Central memory CD8-positive, alpha-beta T cell (primary cell): ENCODE measurements at regions not wholly inside any gene's neighbourhood (a gene's known extent, or its start where the extent isn't known, plus 50 kb on each side); places are given as distances from the start of the nearest gene placed in this dataset.

Experiments
- ATAC-seq: fragments of 150-1000 bp; cut with Tn5 transposase; replicated peaks from 2 replicates; pipeline ENCODE4 v1.10.0; 2022; ENCODE audit warnings: mild to moderate bottlenecking, moderate FRiP score, moderate number of reproducible peaks; ENCODE audit not compliant: poor library complexity, severe bottlenecking; ENCODE audit errors: extremely low read depth
- DNase-seq, 2 donors: peaks; one replicate each; pipeline ENCODE4 v3.0.0; 2021; ENCODE audit warnings: low spot score in 2 of 2
- H3K27ac Mint-ChIP-seq: one replicate; pipeline ENCODE4 v1.8.0; 2022; ENCODE audit warnings: low read depth, mild to moderate bottlenecking, moderate library complexity, mixed read lengths
- H3K27me3 Mint-ChIP-seq: one replicate; pipeline ENCODE4 v1.8.0; 2022; ENCODE audit warnings: mixed read lengths
- H3K36me3 Mint-ChIP-seq: one replicate; pipeline ENCODE4 v1.8.0; 2022; ENCODE audit warnings: mild to moderate bottlenecking, moderate library complexity, mixed read lengths; ENCODE audit not compliant: insufficient read depth
- H3K4me1 Mint-ChIP-seq: one replicate; pipeline ENCODE4 v1.8.0; 2022; ENCODE audit warnings: mixed read lengths
- H3K4me3 Mint-ChIP-seq: one replicate; pipeline ENCODE4 v1.8.0; 2022; ENCODE audit warnings: mild to moderate bottlenecking, moderate library complexity, mixed read lengths
- H3K9me3 Mint-ChIP-seq: one replicate; pipeline ENCODE4 v1.8.0; 2022; ENCODE audit warnings: mixed read lengths

DNA sequence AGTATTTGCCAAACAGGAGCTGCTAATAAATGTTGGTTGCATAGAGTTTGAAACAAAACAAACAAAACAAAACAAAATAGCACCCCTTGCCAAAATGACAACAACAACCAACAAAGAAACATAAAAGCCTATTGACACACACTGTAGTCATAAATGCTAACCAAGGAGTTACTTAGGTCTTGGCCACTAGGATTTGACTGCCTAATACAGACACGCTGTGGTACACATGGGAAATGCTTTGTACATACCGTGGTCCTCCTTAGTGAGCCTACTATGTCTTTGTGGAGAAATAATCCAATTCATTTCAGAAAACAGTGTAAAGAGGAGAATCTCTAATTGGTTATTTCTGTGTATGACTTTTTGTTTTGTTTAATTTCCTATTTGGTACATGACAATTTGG is 53.2 kb upstream of the MTPN start:
- no peak overlapping the region for H3K27ac Mint-ChIP-seq
- no peak overlapping the region for H3K4me3 Mint-ChIP-seq
- no peaks in the 10 kb centered on the region for H3K36me3 Mint-ChIP-seq
- ATAC-seq (no peak), DNase-seq (no peak)
- no peaks in the 10 kb centered on the region for H3K27me3 Mint-ChIP-seq
- H3K4me1 Mint-ChIP-seq: no peaks in the 10 kb centered on the region
- H3K9me3 Mint-ChIP-seq: no peaks in the 10 kb centered on the region

GRCh38 chr7:136027160-136027559 is 50.0 kb upstream of the MTPN start:
- Mint-ChIP-seq H3K4me1 (no peaks in the 10 kb centered on the region), H3K27ac (no peak overlapping the region), H3K36me3 (peaks cover 2% of the 10 kb centered on the region), H3K27me3 (no peaks in the 10 kb centered on the region), H3K9me3 (no peaks in the 10 kb centered on the region), H3K4me3 (no peak overlapping the region)
- DNase-seq (no peak), ATAC-seq (no peak)
